KMS-11 (cell line): ENCODE measurements at regions not wholly inside any gene's neighbourhood (a gene's known extent, or its start where the extent isn't known, plus 50 kb on each side); places are given as distances from the start of the nearest gene placed in this dataset.

Experiments used
- H2AFZ ChIP-seq: fragments of 200-600 bp; sonication (generic); 2 replicates; pipeline ENCODE4 v1.6.1; 2016; ENCODE audit warnings: antibody characterized with exemption, mixed run types, low read depth
- H3K27ac ChIP-seq: fragments of 200-600 bp; sonication (generic); 2 replicates; pipeline ENCODE4 v1.6.1; 2016; ENCODE audit warnings: mild to moderate bottlenecking, mixed run types
- H3K27me3 ChIP-seq: fragments of 200-600 bp; sonication (generic); 2 replicates; pipeline ENCODE4 v1.6.1; 2017; ENCODE audit warnings: mild to moderate bottlenecking, low read depth, mixed run types, moderate library complexity; ENCODE audit not compliant: insufficient read depth
- H3K36me3 ChIP-seq: fragments of 200-600 bp; sonication (generic); 2 replicates; pipeline ENCODE4 v1.6.1; 2017; ENCODE audit warnings: mild to moderate bottlenecking, mixed run types; ENCODE audit not compliant: insufficient read depth
- H3K4me1 ChIP-seq: fragments of 200-600 bp; sonication (generic); 2 replicates; pipeline ENCODE4 v1.6.1; 2016; ENCODE audit warnings: mild to moderate bottlenecking, low read depth, mixed run types; ENCODE audit not compliant: poor library complexity, severe bottlenecking
- H3K4me2 ChIP-seq: fragments of 200-600 bp; sonication (generic); 2 replicates; pipeline ENCODE4 v1.7.0; 2016; ENCODE audit warnings: mild to moderate bottlenecking, mixed run types
- H3K4me3 ChIP-seq: fragments of 200-600 bp; sonication (generic); IDR thresholded peaks from 2 replicates; pipeline ENCODE4 v1.6.1; 2017; ENCODE audit warnings: low read depth, low read length, mixed read lengths; ENCODE audit not compliant: insufficient read depth
- H3K79me2 ChIP-seq: fragments of 200-600 bp; sonication (generic); 2 replicates; pipeline ENCODE4 v1.6.1; 2016; ENCODE audit warnings: low read depth, mixed run types; ENCODE audit not compliant: insufficient read depth
- H3K9ac ChIP-seq: fragments of 200-600 bp; sonication (generic); 2 replicates; pipeline ENCODE4 v1.6.1; 2016; ENCODE audit warnings: mild to moderate bottlenecking, mixed run types
- H4K20me1 ChIP-seq: fragments of 200-600 bp; sonication (generic); 2 replicates; pipeline ENCODE4 v1.6.1; 2016; ENCODE audit warnings: mild to moderate bottlenecking, mixed run types; ENCODE audit not compliant: insufficient read depth
- TF ChIP-seq, protein P1 (sequence below): fragments of 200-600 bp; sonication (generic); conservative IDR thresholded peaks from 2 replicates; pipeline ENCODE4 v1.6.1; 2017; ENCODE audit warnings: low read depth, mild to moderate bottlenecking, antibody characterized with exemption, low read length, moderate library complexity, mixed read lengths

DNA sequence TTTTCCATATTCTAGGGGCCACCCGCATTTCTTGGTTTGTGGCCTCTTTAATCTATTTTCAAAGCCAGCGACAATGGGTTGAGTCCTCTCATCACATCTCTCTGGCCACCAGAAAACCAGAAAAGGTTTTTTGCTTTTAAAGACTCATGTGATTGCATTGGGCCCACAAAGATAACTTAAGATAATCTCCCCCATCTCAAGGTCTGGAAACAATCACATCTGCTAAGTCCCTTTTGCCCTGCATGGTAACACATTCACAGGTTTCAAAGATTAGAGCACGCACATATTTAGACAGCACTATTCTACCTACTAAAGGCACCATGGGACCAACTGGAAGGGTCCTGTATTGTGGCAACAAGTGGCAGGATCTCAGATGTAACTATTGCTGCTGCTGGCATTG, 147.0 kb upstream of the MIR17HG start:
- no peaks in the 10 kb centered on the region for H4K20me1 ChIP-seq
- no peak overlapping the region for H3K27ac ChIP-seq
- H3K4me3 ChIP-seq: no peak overlapping the region
- H2AFZ ChIP-seq: no peak overlapping the region
- no peaks in the 10 kb centered on the region for H3K27me3 ChIP-seq
- H3K4me1 ChIP-seq: no peaks in the 10 kb centered on the region
- H3K4me2 ChIP-seq: no peak overlapping the region
- H3K79me2 ChIP-seq: no peaks in the 10 kb centered on the region
- H3K36me3 ChIP-seq: no peaks in the 10 kb centered on the region
- H3K9ac ChIP-seq: no peak overlapping the region
- TF ChIP-seq, protein P1, sequence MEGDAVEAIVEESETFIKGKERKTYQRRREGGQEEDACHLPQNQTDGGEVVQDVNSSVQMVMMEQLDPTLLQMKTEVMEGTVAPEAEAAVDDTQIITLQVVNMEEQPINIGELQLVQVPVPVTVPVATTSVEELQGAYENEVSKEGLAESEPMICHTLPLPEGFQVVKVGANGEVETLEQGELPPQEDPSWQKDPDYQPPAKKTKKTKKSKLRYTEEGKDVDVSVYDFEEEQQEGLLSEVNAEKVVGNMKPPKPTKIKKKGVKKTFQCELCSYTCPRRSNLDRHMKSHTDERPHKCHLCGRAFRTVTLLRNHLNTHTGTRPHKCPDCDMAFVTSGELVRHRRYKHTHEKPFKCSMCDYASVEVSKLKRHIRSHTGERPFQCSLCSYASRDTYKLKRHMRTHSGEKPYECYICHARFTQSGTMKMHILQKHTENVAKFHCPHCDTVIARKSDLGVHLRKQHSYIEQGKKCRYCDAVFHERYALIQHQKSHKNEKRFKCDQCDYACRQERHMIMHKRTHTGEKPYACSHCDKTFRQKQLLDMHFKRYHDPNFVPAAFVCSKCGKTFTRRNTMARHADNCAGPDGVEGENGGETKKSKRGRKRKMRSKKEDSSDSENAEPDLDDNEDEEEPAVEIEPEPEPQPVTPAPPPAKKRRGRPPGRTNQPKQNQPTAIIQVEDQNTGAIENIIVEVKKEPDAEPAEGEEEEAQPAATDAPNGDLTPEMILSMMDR: no peak

DNA sequence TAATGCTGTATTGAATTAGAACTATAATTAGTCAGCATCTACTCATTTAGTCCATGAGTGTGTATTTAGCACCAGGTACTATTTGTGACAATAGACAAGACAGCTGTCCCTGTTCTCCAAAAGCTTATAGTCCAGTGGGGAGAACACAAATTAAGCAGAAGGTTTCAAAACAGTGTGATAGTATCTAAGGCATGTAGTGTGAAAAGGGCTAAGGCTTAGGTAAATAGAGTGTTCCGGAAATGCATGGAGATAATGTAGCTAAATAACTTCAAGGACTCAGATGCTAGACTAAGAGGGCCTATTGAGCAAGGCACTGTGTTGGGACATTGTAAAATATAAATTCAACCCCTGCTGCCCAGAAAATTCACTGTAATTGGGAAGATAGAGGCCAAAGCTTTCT, 144.1 kb upstream of the MIR17HG start:
- Histone ChIP-seq H3K36me3 (no peaks in the 10 kb centered on the region), H3K4me1 (no peaks in the 10 kb centered on the region), H2AFZ (no peak overlapping the region), H3K9ac (no peak overlapping the region), H3K4me3 (no peak overlapping the region), H3K27me3 (no peaks in the 10 kb centered on the region), H3K27ac (no peak overlapping the region), H4K20me1 (no peaks in the 10 kb centered on the region), H3K79me2 (no peaks in the 10 kb centered on the region), H3K4me2 (no peak overlapping the region)
- TF ChIP-seq, protein P1: no peak

DNA sequence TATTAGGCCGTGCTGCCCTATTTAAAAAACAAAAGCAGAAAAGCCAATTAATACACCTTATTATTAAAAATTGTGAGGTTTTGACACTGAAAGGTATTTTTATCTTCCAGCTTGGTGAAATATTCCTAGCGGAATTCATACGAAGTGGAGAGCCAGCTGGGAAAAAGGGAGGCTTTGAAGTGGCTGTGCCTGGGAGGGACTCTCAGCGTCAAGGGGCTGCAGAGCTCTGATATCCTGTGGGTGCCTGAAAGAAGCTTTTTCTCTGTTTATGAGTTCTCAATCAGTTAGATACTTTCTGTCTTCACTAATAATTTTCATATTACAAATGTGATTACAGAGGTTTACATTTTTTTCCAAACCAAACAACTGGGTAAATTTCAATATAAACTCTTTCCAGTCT, 140.2 kb upstream of the MIR17HG start:
- Histone ChIP-seq H3K36me3 (no peaks in the 10 kb centered on the region), H3K79me2 (no peaks in the 10 kb centered on the region), H3K4me1 (no peaks in the 10 kb centered on the region), H2AFZ (no peak overlapping the region), H4K20me1 (no peaks in the 10 kb centered on the region), H3K9ac (no peak overlapping the region), H3K4me2 (no peak overlapping the region), H3K27me3 (no peaks in the 10 kb centered on the region), H3K4me3 (no peak overlapping the region), H3K27ac (no peak overlapping the region)
- TF ChIP-seq, protein P1: no peak

DNA sequence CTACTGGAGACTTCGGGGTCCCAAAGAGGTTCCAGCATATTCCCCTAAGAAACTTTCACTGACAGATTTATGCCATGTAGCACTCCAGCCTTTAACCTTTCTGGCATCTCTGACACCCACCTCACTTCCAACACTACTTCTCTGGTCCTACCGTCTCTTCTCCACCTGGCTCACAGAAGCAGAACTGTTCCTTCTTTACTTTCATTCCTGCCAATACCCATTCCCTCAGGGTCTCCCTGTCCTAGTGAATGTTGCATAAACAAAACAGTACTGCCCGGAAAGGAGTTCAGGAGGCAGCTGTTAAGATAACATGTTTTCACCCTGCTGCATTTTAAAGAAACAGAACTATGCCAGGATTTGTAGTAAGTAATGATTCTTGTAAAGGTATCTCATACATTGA, 136.0 kb upstream of the MIR17HG start:
- Histone ChIP-seq H3K27me3 (no peaks in the 10 kb centered on the region), H3K4me1 (no peaks in the 10 kb centered on the region), H2AFZ (no peak overlapping the region), H3K4me2 (no peak overlapping the region), H4K20me1 (no peaks in the 10 kb centered on the region), H3K79me2 (no peaks in the 10 kb centered on the region), H3K4me3 (no peak overlapping the region), H3K27ac (no peak overlapping the region), H3K9ac (no peak overlapping the region), H3K36me3 (no peaks in the 10 kb centered on the region)
- TF ChIP-seq, protein P1: no peak

DNA sequence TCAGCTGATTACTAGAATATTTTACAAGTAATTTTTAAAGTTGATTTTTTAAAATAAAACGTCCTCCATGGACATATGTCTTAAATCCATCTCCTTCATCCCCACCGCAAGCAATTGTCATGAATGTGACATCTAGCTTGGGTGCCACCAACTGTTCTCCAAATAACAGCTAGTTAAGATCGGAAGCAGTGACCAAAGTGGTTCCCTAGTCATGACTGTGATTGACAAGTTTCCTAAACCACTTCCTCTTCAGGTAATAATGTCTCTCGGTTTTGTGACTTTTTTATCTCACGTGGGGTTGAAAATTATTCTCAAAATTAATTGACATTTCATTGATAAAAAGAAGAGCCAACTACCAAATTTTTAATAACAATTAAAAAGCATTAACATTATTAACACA, 135.3 kb upstream of the MIR17HG start:
- Histone ChIP-seq H3K36me3 (no peaks in the 10 kb centered on the region), H4K20me1 (no peaks in the 10 kb centered on the region), H2AFZ (no peak overlapping the region), H3K79me2 (no peaks in the 10 kb centered on the region), H3K4me1 (no peaks in the 10 kb centered on the region), H3K4me3 (no peak overlapping the region), H3K9ac (no peak overlapping the region), H3K4me2 (no peak overlapping the region), H3K27ac (no peak overlapping the region), H3K27me3 (no peaks in the 10 kb centered on the region)
- TF ChIP-seq, protein P1: no peak
